GM23338 (cell line): ENCODE measurements at regions not wholly inside any gene's neighbourhood (a gene's known extent, or its start where the extent isn't known, plus 50 kb on each side); places are given as distances from the start of the nearest gene placed in this dataset.

Experiments
- ATAC-seq: fragments of 200-7000 bp; cut with Tn5 transposase; 3 replicates; pipeline ENCODE4 v1.9.1; 2020
- DNase-seq: peaks from one replicate; pipeline ENCODE4 v3.0.0-alpha.2; 2015; ENCODE audit warnings: low spot score
- H2AFZ ChIP-seq: fragments of 200-600 bp; sonication (generic); 2 replicates; pipeline ENCODE4 v1.8.0; 2016; ENCODE audit warnings: antibody characterized with exemption, mild to moderate bottlenecking, moderate library complexity
- H3F3A ChIP-seq: fragments of 200-600 bp; sonication (generic); replicated peaks from 2 replicates; pipeline ENCODE4 v1.8.0; 2017; ENCODE audit warnings: antibody characterized with exemption, mixed run types, low read depth
- H3K27ac ChIP-seq: fragments of 200-600 bp; sonication (generic); 2 replicates; pipeline ENCODE4 v1.6.1; 2016; ENCODE audit warnings: low read depth
- H3K27me3 ChIP-seq: fragments of 200-600 bp; sonication (generic); 2 replicates; pipeline ENCODE4 v1.8.0; 2016; ENCODE audit warnings: mild to moderate bottlenecking, mixed run types, moderate library complexity; ENCODE audit not compliant: insufficient read depth
- H3K36me3 ChIP-seq: fragments of 200-600 bp; sonication (generic); 2 replicates; pipeline ENCODE4 v1.8.0; 2016; ENCODE audit warnings: mild to moderate bottlenecking; ENCODE audit not compliant: insufficient read depth
- H3K4me1 ChIP-seq: fragments of 200-600 bp; sonication (generic); 2 replicates; pipeline ENCODE4 v1.8.0; 2016; ENCODE audit warnings: mild to moderate bottlenecking, moderate library complexity; ENCODE audit not compliant: insufficient read depth
- H3K4me2 ChIP-seq: fragments of 200-600 bp; sonication (generic); 2 replicates; pipeline ENCODE4 v1.7.1; 2017; ENCODE audit warnings: mixed run types
- H3K4me3 ChIP-seq: fragments of 200-600 bp; sonication (generic); 2 replicates; pipeline ENCODE4 v1.6.1; 2016; ENCODE audit warnings: mixed run types
- H3K79me2 ChIP-seq: fragments of 200-600 bp; sonication (generic); replicated peaks from 2 replicates; pipeline ENCODE4 v1.8.0; 2017; ENCODE audit warnings: mild to moderate bottlenecking; ENCODE audit not compliant: insufficient read depth
- H3K9me2 ChIP-seq: fragments of 200-600 bp; sonication (generic); 2 replicates; pipeline ENCODE4 v1.8.0; 2017; ENCODE audit not compliant: insufficient read depth
- H4K20me1 ChIP-seq: fragments of 200-600 bp; sonication (generic); replicated peaks from 2 replicates; pipeline ENCODE4 v1.8.0; 2017; ENCODE audit warnings: mild to moderate bottlenecking; ENCODE audit not compliant: insufficient read depth
- H3K27ac Mint-ChIP-seq: 2 replicates; pipeline ENCODE4 v1.8.0; 2020; ENCODE audit warnings: inconsistent platforms, mild to moderate bottlenecking, moderate library complexity, mixed read lengths
- H3K27me3 Mint-ChIP-seq: 3 replicates; pipeline ENCODE4 v1.8.0; 2022; ENCODE audit warnings: low read depth, mild to moderate bottlenecking, moderate library complexity, mixed read lengths, inconsistent platforms; ENCODE audit not compliant: insufficient read depth, poor library complexity
- H3K36me3 Mint-ChIP-seq: 3 replicates; pipeline ENCODE4 v1.8.0; 2021; ENCODE audit warnings: low read depth, mild to moderate bottlenecking, inconsistent platforms, moderate library complexity, mixed read lengths
- H3K4me1 Mint-ChIP-seq: 3 replicates; pipeline ENCODE4 v1.8.0; 2020; ENCODE audit warnings: mild to moderate bottlenecking, inconsistent platforms, mixed read lengths
- H3K4me3 Mint-ChIP-seq: 3 replicates; pipeline ENCODE4 v1.8.0; 2021; ENCODE audit warnings: moderate library complexity, mild to moderate bottlenecking, inconsistent platforms, mixed read lengths
- H3K9me3 Mint-ChIP-seq: 3 replicates; pipeline ENCODE4 v1.8.0; 2020; ENCODE audit warnings: moderate library complexity, mild to moderate bottlenecking, inconsistent platforms, mixed read lengths
- CREB1 ChIP-seq: fragments of 250-450 bp; sonication (Bioruptor Pico); IDR thresholded peaks from 2 replicates; pipeline ENCODE4 v1.5.0; 2020; ENCODE audit warnings: low read depth, mild to moderate bottlenecking, moderate library complexity
- EZH2 ChIP-seq: fragments of 200-600 bp; sonication (generic); IDR thresholded peaks from one replicate; pipeline ENCODE4 v1.8.0; 2017; ENCODE audit warnings: antibody characterized with exemption, mild to moderate bottlenecking, low read depth; ENCODE audit not compliant: unreplicated experiment
- EZH2phosphoT487 ChIP-seq: fragments of 200-600 bp; sonication (generic); IDR thresholded peaks from one replicate; pipeline ENCODE4 v1.8.1; 2018; ENCODE audit warnings: antibody characterized with exemption; ENCODE audit not compliant: unreplicated experiment
- JUNB ChIP-seq: IDR thresholded peaks from one replicate; pipeline ENCODE4 v1.6.1; 2016; ENCODE audit warnings: antibody characterized with exemption; ENCODE audit not compliant: unreplicated experiment
- POLR2AphosphoS5 ChIP-seq: IDR thresholded peaks from 2 replicates; pipeline ENCODE4 v1.6.1; 2016; ENCODE audit warnings: antibody characterized with exemption, low read depth
- STAT1 ChIP-seq: IDR thresholded peaks from one replicate; pipeline ENCODE4 v1.6.1; 2016; ENCODE audit warnings: antibody characterized with exemption; ENCODE audit not compliant: unreplicated experiment
- ZNF114 ChIP-seq: fragments of 250-450 bp; sonication (Bioruptor Pico); IDR thresholded peaks from 2 replicates; pipeline ENCODE4 v1.5.0; 2020; ENCODE audit warnings: mild to moderate bottlenecking, moderate library complexity
- ZNF331 ChIP-seq: fragments of 250-450 bp; sonication (Bioruptor Pico); IDR thresholded peaks from 2 replicates; pipeline ENCODE4 v1.5.0; 2020; ENCODE audit warnings: low read depth, mild to moderate bottlenecking, moderate library complexity
- TF ChIP-seq, protein P1 (sequence below): fragments of 250-450 bp; sonication (Bioruptor Pico); IDR thresholded peaks from 2 replicates; pipeline ENCODE4 v1.5.0; 2020; ENCODE audit warnings: mild to moderate bottlenecking, moderate library complexity
- TF ChIP-seq, protein P2 (sequence below): IDR thresholded peaks from 2 replicates; pipeline ENCODE4 v1.6.1; 2016; ENCODE audit warnings: antibody characterized with exemption
- TF ChIP-seq, protein P3 (sequence below), 2 experiments: fragments of 200-600 bp in 1 of 2; sonication (generic) in 1 of 2; conservative IDR thresholded peaks; 2 replicates each; pipeline versions ENCODE4 v1.5.1 to v1.6.1; 2016 to 2017; ENCODE audit warnings: antibody characterized with exemption in 2 of 2, low read depth in 2 of 2, mild to moderate bottlenecking in 2 of 2, moderate library complexity in 1 of 2

- TF ChIP-seq, protein P1, sequence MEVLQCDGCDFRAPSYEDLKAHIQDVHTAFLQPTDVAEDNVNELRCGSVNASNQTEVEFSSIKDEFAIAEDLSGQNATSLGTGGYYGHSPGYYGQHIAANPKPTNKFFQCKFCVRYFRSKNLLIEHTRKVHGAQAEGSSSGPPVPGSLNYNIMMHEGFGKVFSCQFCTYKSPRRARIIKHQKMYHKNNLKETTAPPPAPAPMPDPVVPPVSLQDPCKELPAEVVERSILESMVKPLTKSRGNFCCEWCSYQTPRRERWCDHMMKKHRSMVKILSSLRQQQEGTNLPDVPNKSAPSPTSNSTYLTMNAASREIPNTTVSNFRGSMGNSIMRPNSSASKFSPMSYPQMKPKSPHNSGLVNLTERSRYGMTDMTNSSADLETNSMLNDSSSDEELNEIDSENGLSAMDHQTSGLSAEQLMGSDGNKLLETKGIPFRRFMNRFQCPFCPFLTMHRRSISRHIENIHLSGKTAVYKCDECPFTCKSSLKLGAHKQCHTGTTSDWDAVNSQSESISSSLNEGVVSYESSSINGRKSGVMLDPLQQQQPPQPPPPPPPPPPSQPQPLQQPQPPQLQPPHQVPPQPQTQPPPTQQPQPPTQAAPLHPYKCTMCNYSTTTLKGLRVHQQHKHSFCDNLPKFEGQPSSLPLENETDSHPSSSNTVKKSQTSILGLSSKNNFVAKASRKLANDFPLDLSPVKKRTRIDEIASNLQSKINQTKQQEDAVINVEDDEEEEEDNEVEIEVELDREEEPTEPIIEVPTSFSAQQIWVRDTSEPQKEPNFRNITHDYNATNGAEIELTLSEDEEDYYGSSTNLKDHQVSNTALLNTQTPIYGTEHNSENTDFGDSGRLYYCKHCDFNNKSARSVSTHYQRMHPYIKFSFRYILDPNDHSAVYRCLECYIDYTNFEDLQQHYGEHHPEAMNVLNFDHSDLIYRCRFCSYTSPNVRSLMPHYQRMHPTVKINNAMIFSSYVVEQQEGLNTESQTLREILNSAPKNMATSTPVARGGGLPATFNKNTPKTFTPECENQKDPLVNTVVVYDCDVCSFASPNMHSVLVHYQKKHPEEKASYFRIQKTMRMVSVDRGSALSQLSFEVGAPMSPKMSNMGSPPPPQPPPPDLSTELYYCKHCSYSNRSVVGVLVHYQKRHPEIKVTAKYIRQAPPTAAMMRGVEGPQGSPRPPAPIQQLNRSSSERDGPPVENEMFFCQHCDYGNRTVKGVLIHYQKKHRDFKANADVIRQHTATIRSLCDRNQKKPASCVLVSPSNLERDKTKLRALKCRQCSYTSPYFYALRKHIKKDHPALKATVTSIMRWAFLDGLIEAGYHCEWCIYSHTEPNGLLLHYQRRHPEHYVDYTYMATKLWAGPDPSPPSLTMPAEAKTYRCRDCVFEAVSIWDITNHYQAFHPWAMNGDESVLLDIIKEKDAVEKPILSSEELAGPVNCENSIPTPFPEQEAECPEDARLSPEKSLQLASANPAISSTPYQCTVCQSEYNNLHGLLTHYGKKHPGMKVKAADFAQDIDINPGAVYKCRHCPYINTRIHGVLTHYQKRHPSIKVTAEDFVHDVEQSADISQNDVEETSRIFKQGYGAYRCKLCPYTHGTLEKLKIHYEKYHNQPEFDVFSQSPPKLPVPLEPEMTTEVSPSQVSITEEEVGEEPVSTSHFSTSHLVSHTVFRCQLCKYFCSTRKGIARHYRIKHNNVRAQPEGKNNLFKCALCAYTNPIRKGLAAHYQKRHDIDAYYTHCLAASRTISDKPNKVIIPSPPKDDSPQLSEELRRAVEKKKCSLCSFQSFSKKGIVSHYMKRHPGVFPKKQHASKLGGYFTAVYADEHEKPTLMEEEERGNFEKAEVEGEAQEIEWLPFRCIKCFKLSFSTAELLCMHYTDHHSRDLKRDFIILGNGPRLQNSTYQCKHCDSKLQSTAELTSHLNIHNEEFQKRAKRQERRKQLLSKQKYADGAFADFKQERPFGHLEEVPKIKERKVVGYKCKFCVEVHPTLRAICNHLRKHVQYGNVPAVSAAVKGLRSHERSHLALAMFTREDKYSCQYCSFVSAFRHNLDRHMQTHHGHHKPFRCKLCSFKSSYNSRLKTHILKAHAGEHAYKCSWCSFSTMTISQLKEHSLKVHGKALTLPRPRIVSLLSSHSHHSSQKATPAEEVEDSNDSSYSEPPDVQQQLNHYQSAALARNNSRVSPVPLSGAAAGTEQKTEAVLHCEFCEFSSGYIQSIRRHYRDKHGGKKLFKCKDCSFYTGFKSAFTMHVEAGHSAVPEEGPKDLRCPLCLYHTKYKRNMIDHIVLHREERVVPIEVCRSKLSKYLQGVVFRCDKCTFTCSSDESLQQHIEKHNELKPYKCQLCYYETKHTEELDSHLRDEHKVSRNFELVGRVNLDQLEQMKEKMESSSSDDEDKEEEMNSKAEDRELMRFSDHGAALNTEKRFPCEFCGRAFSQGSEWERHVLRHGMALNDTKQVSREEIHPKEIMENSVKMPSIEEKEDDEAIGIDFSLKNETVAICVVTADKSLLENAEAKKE = no peak
- TF ChIP-seq CREB1 = no peak
These were observed 378.3 kb upstream of the WWC1 start (continued) for GRCh38 chr5:167912941-167913665.

- no peak for ATAC-seq
- peaks cover 7% of the 10 kb centered on the region; the same call in 1 of the 3 replicates for H3K9me3 Mint-ChIP-seq
- H3K4me3 Mint-ChIP-seq = no peak overlapping the region
These were observed 376.2 kb upstream of the WWC1 start for GRCh38 chr5:167915237-167915636.

More at GRCh38 chr5:167915237-167915636, 376.2 kb upstream of the WWC1 start:
- no peak overlapping the region for H3K4me3 ChIP-seq
- H3K27ac ChIP-seq = no peak overlapping the region
- peaks cover 7% of the 10 kb centered on the region; the same call in 2 of the 3 replicates for H3K36me3 Mint-ChIP-seq
- H2AFZ ChIP-seq = no peak overlapping the region
- H3K27me3 ChIP-seq = no peaks in the 10 kb centered on the region
- H3K36me3 ChIP-seq = no peaks in the 10 kb centered on the region
- H3K27me3 Mint-ChIP-seq = no peaks in the 10 kb centered on the region
- H3F3A ChIP-seq = no peaks in the 10 kb centered on the region
- no peak for TF ChIP-seq EZH2
- TF ChIP-seq JUNB = no peak
- no peak for TF ChIP-seq ZNF331 (CRISPR knock-in tag)
- TF ChIP-seq, protein P2, sequence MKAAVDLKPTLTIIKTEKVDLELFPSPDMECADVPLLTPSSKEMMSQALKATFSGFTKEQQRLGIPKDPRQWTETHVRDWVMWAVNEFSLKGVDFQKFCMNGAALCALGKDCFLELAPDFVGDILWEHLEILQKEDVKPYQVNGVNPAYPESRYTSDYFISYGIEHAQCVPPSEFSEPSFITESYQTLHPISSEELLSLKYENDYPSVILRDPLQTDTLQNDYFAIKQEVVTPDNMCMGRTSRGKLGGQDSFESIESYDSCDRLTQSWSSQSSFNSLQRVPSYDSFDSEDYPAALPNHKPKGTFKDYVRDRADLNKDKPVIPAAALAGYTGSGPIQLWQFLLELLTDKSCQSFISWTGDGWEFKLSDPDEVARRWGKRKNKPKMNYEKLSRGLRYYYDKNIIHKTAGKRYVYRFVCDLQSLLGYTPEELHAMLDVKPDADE = no peak
- no peak for TF ChIP-seq POLR2AphosphoS5
- TF ChIP-seq CREB1 = no peak
- TF ChIP-seq, protein P3, sequence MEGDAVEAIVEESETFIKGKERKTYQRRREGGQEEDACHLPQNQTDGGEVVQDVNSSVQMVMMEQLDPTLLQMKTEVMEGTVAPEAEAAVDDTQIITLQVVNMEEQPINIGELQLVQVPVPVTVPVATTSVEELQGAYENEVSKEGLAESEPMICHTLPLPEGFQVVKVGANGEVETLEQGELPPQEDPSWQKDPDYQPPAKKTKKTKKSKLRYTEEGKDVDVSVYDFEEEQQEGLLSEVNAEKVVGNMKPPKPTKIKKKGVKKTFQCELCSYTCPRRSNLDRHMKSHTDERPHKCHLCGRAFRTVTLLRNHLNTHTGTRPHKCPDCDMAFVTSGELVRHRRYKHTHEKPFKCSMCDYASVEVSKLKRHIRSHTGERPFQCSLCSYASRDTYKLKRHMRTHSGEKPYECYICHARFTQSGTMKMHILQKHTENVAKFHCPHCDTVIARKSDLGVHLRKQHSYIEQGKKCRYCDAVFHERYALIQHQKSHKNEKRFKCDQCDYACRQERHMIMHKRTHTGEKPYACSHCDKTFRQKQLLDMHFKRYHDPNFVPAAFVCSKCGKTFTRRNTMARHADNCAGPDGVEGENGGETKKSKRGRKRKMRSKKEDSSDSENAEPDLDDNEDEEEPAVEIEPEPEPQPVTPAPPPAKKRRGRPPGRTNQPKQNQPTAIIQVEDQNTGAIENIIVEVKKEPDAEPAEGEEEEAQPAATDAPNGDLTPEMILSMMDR (conservative IDR thresholded peaks at IDR 0.05; ENCODE audit: low read depth in 2 of 2) = no peak
- TF ChIP-seq STAT1 = no peak
- no peak for TF ChIP-seq ZNF114 (CRISPR knock-in tag)
- TF ChIP-seq EZH2phosphoT487 = no peak
- H4K20me1 ChIP-seq = no peaks in the 10 kb centered on the region
- no peak for DNase-seq
- H3K4me1 ChIP-seq = peaks cover 16% of the 10 kb centered on the region; the same call in 1 of the 2 replicates
- H3K79me2 ChIP-seq = no peaks in the 10 kb centered on the region
- H3K27ac Mint-ChIP-seq = no peak overlapping the region
- no peak overlapping the region for H3K4me2 ChIP-seq
- peaks cover 22% of the 10 kb centered on the region; the same call in 2 of the 3 replicates for H3K4me1 Mint-ChIP-seq
- H3K9me2 ChIP-seq = no peaks in the 10 kb centered on the region
